HFFc6 (cell line): ENCODE measurements at regions not wholly inside any gene's neighbourhood (a gene's known extent, or its start where the extent isn't known, plus 50 kb on each side); places are given as distances from the start of the nearest gene placed in this dataset.

Experiments used
- DNase-seq: peaks from one replicate; pipeline ENCODE4 v3.0.0-alpha.2; 2018
- H3K27ac Mint-ChIP-seq: 2 replicates; pipeline ENCODE4 v1.8.0; 2020; ENCODE audit warnings: mild to moderate bottlenecking, mixed read lengths
- H3K27me3 Mint-ChIP-seq: 2 replicates; pipeline ENCODE4 v1.8.0; 2021; ENCODE audit warnings: mild to moderate bottlenecking, moderate library complexity, mixed read lengths; ENCODE audit not compliant: insufficient read depth
- H3K36me3 Mint-ChIP-seq: 2 replicates; pipeline ENCODE4 v1.8.0; 2021; ENCODE audit warnings: low read depth, mixed read lengths
- H3K4me1 Mint-ChIP-seq: 2 replicates; pipeline ENCODE4 v1.8.0; 2020; ENCODE audit warnings: low read depth, mixed read lengths
- H3K4me3 Mint-ChIP-seq: 2 replicates; pipeline ENCODE4 v1.8.0; 2020; ENCODE audit warnings: mild to moderate bottlenecking, moderate library complexity, mixed read lengths
- H3K9me3 Mint-ChIP-seq: 2 replicates; pipeline ENCODE4 v1.8.0; 2020; ENCODE audit warnings: mild to moderate bottlenecking, mixed read lengths
- CTCF ChIP-seq: fragments of 200-600 bp; sonication (generic); IDR thresholded peaks from 2 replicates; pipeline ENCODE4 v1.5.0; 2021; ENCODE audit warnings: antibody characterized with exemption, mild to moderate bottlenecking

- no peaks in the 10 kb centered on the region for H3K36me3 Mint-ChIP-seq
- no peaks in the 10 kb centered on the region for H3K9me3 Mint-ChIP-seq
- H3K4me1 Mint-ChIP-seq, result 0 out of 2 replicates have a peak, but pooled peaks cover 6% of the 10 kb centered on the region
- H3K4me3 Mint-ChIP-seq, result no peak overlapping the region
- no peak overlapping the region for H3K27ac Mint-ChIP-seq
- H3K27me3 Mint-ChIP-seq, result peaks cover 44% of the 10 kb centered on the region
- TF ChIP-seq CTCF, result no peak
- DNase-seq, result no peak
These were observed 194.5 kb downstream of the OPA1 start for GRCh38 chr3:193787496-193787870.

GRCh38 chr3:193788189-193788991 is 195.4 kb downstream of the OPA1 start:
- peaks cover 44% of the 10 kb centered on the region for H3K27me3 Mint-ChIP-seq
- DNase-seq, result no peak
- no peak overlapping the region for H3K27ac Mint-ChIP-seq
- peak; percentile 70 for TF ChIP-seq CTCF
- H3K9me3 Mint-ChIP-seq, result no peaks in the 10 kb centered on the region
- H3K4me1 Mint-ChIP-seq, result 0 out of 2 replicates have a peak, but pooled peaks cover 4% of the 10 kb centered on the region
- no peaks in the 10 kb centered on the region for H3K36me3 Mint-ChIP-seq
- H3K4me3 Mint-ChIP-seq, result no peak overlapping the region

- Mint-ChIP-seq H3K4me1 (no peaks in the 10 kb centered on the region), H3K27me3 (peaks cover 44% of the 10 kb centered on the region)
- TF ChIP-seq CTCF, result no peak
These were observed 196.4 kb downstream of the OPA1 start for GRCh38 chr3:193789455-193789854.

GRCh38 chr3:193790086-193790990 is 197.3 kb downstream of the OPA1 start:
- Mint-ChIP-seq H3K4me1 (no peaks in the 10 kb centered on the region; the same call in 1 of the 2 replicates), H3K27ac (no peak overlapping the region), H3K27me3 (peaks cover 39% of the 10 kb centered on the region), H3K4me3 (no peak overlapping the region), H3K36me3 (no peaks in the 10 kb centered on the region), H3K9me3 (no peaks in the 10 kb centered on the region)
- DNase-seq, result no peak
- TF ChIP-seq CTCF, result no peak

More at GRCh38 chr3:193789455-193789854, 196.4 kb downstream of the OPA1 start:
- H3K36me3 Mint-ChIP-seq, result no peaks in the 10 kb centered on the region
- H3K4me3 Mint-ChIP-seq, result no peak overlapping the region
- H3K27ac Mint-ChIP-seq, result no peak overlapping the region
- no peak for DNase-seq
- H3K9me3 Mint-ChIP-seq, result no peaks in the 10 kb centered on the region

GRCh38 chr3:193791041-193792032 is 198.3 kb downstream of the OPA1 start:
- Mint-ChIP-seq H3K9me3 (no peaks in the 10 kb centered on the region), H3K4me3 (no peak overlapping the region), H3K36me3 (no peaks in the 10 kb centered on the region), H3K27me3 (peaks cover 40% of the 10 kb centered on the region), H3K4me1 (no peaks in the 10 kb centered on the region; the same call in 1 of the 2 replicates), H3K27ac (no peak overlapping the region)
- no peak for TF ChIP-seq CTCF
- no peak for DNase-seq
